Dermis microvascular lymphatic vessel endothelial cell (primary cell): ENCODE measurements at regions not wholly inside any gene's neighbourhood (a gene's known extent, or its start where the extent isn't known, plus 50 kb on each side); places are given as distances from the start of the nearest gene placed in this dataset.
"Not testable (repeated sequence)": the region's sequence is repeated elsewhere in the genome, so short reads cannot be mapped to it uniquely, and the experiment has no call there.

Experiments used
- DNase-seq, 2 donors: peaks; one replicate each; pipeline versions ENCODE4 v3.0.0 to v3.0.0-alpha.2; 2010; ENCODE audit warnings: low read depth in 2 of 2

GRCh38 chr12:111155521-111155920 is 213.4 kb downstream of the PHETA1 start:
- DNase-seq = no peak

- no peak for DNase-seq
Measured at GRCh38 chr12:111155020-111155419, 213.9 kb downstream of the PHETA1 start.

GRCh38 chr12:111154147-111154834 is 214.6 kb downstream of the PHETA1 start:
- DNase-seq = no peak

GRCh38 chr12:111152561-111152960 is 216.3 kb downstream of the PHETA1 start:
- no peak for DNase-seq

- no peak for DNase-seq
Measured at GRCh38 chr12:111150921-111151840, 217.7 kb downstream of the PHETA1 start.

GRCh38 chr12:111150360-111150759 is 218.5 kb downstream of the PHETA1 start:
- DNase-seq = no peak

- no peak for DNase-seq
Measured at GRCh38 chr12:111149299-111149698, 219.6 kb downstream of the PHETA1 start.

- DNase-seq = no peak
Measured at GRCh38 chr12:111148005-111148404, 220.9 kb downstream of the PHETA1 start.

- no peak for DNase-seq
Measured at GRCh38 chr12:111143271-111143670, 222.9 kb upstream of the MYL2 start.

- no peak for DNase-seq
Measured at GRCh38 chr12:111141205-111141604, 220.8 kb upstream of the MYL2 start.

- DNase-seq = no peak
Measured at GRCh38 chr12:111138016-111138415, 217.6 kb upstream of the MYL2 start.

GRCh38 chr12:111135293-111135832 is 215.0 kb upstream of the MYL2 start:
- no peak for DNase-seq

GRCh38 chr12:111130336-111130735 is 210.0 kb upstream of the MYL2 start:
- DNase-seq = no peak

GRCh38 chr12:111129149-111129767 is 208.9 kb upstream of the MYL2 start:
- DNase-seq = no peak

- no peak for DNase-seq
Measured at GRCh38 chr12:111126331-111126730, 206.0 kb upstream of the MYL2 start.

GRCh38 chr12:111124183-111124582 is 203.8 kb upstream of the MYL2 start:
- DNase-seq = no peak

GRCh38 chr12:111123390-111123789 is 203.0 kb upstream of the MYL2 start:
- no peak for DNase-seq

- DNase-seq = no peak
Measured at GRCh38 chr12:111122458-111122878, 202.1 kb upstream of the MYL2 start.

GRCh38 chr12:111121840-111122239 is 201.5 kb upstream of the MYL2 start:
- no peak for DNase-seq

- DNase-seq = no peak
Measured at GRCh38 chr12:111120578-111120977, 200.2 kb upstream of the MYL2 start.

GRCh38 chr12:111117017-111117416 is 196.6 kb upstream of the MYL2 start:
- DNase-seq = no peak

- DNase-seq = not testable (repeated sequence)
Measured at GRCh38 chr12:111113313-111113712, 192.9 kb upstream of the MYL2 start.
